A673 (cell line): ENCODE measurements at regions not wholly inside any gene's neighbourhood (a gene's known extent, or its start where the extent isn't known, plus 50 kb on each side); places are given as distances from the start of the nearest gene placed in this dataset.

Experiments used
- CTCF ChIP-seq: fragments of 300-800, 200-600 bp; sonication (generic); conservative IDR thresholded peaks from 2 replicates; pipeline ENCODE4 v1.5.1; 2017; ENCODE audit warnings: low read depth, mild to moderate bottlenecking, antibody characterized with exemption, low read length, moderate library complexity, mixed read lengths
- EZH2 ChIP-seq: fragments of 200-600 bp; sonication (generic); IDR thresholded peaks from 2 replicates; pipeline ENCODE4 v1.6.1; 2017; ENCODE audit warnings: borderline replicate concordance, low read depth, mild to moderate bottlenecking, mixed read lengths, antibody characterized with exemption, low read length; ENCODE audit not compliant: poor library complexity, severe bottlenecking

- TF ChIP-seq CTCF (no peak), EZH2 (no peak)
These were observed 91.5 kb upstream of the ETS2 start for GRCh38 chr21:38714039-38714817.
